GM18867 (cell line): ENCODE measurements at regions not wholly inside any gene's neighbourhood (a gene's known extent, or its start where the extent isn't known, plus 50 kb on each side); places are given as distances from the start of the nearest gene placed in this dataset.
"Not testable (repeated sequence)": the region's sequence is repeated elsewhere in the genome, so short reads cannot be mapped to it uniquely, and the experiment has no call there.

Experiments
- ATAC-seq: cut with Tn5 transposase; IDR thresholded peaks from one replicate; pipeline ENCODE4 v1.9.1; 2021; ENCODE audit warnings: mild to moderate bottlenecking, moderate library complexity; ENCODE audit not compliant: unreplicated experiment

GRCh38 chr3:18988614-18989229 lies 159.6 kb upstream of the KCNH8 start:
- no peak for ATAC-seq

DNA sequence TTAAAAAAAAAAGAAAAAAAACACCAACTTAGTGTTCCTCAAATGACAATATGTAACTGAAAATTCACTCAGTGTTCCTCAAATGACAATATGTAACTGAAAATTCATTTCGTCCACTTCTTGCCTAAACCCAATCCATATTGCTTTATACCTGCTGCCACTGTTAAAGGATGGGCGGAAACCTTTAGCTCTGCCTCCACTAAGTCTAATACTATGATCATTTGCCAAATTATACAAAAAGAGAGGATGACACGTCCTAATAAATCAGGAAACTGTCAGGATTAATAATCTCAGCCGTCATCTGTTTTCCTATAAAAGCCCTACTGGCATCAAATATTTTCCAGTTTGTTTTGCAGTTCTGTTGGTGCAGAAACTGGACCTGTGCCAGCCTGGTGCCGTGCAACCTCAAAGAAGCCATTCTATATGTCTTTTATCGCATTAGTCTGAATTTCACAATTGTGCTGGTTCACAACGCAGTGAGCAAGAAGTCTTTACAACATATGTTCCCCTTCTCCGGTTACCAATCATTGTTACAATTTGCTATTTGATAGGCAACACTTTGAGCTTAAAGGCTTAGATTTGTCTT lies 160.4 kb upstream of the KCNH8 start:
- ATAC-seq, result no peak

- no peak for ATAC-seq
Measured at GRCh38 chr3:18987070-18987469, 161.2 kb upstream of the KCNH8 start.

GRCh38 chr3:18982920-18983319 lies 165.4 kb upstream of the KCNH8 start:
- no peak for ATAC-seq

GRCh38 chr3:18976102-18976501 lies 172.2 kb upstream of the KCNH8 start:
- ATAC-seq, result not testable (repeated sequence)

GRCh38 chr3:18968120-18968519 lies 180.2 kb upstream of the KCNH8 start:
- no peak for ATAC-seq

GRCh38 chr3:18965781-18966180 lies 182.5 kb upstream of the KCNH8 start:
- ATAC-seq, result no peak

GRCh38 chr3:18964640-18965039 lies 183.7 kb upstream of the KCNH8 start:
- no peak for ATAC-seq

GRCh38 chr3:18951333-18951732 lies 197.0 kb upstream of the KCNH8 start:
- no peak for ATAC-seq

DNA sequence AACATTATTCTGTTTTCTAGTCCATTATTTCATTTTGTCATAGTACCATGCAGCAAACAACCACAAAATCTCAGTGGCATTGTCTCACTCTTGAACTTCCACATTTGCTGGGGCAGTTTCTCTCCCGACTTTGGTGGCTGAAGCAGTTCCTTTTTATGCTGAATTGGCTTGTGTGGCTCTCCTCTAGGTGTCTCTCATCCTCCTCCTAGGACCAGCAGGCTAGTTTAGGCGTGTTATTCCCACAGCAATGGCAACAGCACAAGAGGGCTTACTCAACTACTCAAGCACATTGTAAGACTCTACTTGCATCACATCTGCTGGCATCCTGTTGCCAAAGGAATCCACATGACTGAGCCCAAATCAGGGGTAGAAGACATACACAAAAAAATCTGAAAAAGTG lies 201.8 kb upstream of the KCNH8 start:
- ATAC-seq, result no peak

DNA sequence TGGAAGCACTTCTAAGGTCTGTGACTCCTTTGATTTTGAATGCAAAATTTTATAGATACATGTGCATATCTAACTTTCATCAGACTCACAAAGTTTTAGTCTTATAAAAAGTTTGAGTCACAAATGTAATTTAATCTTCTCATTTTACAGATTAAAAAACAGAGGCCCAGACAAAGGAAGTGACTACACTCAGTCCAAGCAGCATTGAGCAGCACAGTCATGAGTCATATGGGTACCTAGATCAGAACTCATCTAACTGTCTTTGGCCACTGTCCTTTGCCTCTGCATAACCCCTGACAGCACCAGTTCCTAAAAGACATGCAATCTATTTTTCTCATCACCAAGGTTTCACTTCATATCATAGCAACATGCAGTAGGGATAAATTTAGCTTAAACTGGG lies 210.7 kb upstream of the KCNH8 start:
- peak; percentile 64 for ATAC-seq

GRCh38 chr3:18919158-18919557 lies 229.2 kb upstream of the KCNH8 start:
- ATAC-seq, result no peak

- ATAC-seq, result no peak
Measured at GRCh38 chr3:18917923-18918322, 230.4 kb upstream of the KCNH8 start.

DNA sequence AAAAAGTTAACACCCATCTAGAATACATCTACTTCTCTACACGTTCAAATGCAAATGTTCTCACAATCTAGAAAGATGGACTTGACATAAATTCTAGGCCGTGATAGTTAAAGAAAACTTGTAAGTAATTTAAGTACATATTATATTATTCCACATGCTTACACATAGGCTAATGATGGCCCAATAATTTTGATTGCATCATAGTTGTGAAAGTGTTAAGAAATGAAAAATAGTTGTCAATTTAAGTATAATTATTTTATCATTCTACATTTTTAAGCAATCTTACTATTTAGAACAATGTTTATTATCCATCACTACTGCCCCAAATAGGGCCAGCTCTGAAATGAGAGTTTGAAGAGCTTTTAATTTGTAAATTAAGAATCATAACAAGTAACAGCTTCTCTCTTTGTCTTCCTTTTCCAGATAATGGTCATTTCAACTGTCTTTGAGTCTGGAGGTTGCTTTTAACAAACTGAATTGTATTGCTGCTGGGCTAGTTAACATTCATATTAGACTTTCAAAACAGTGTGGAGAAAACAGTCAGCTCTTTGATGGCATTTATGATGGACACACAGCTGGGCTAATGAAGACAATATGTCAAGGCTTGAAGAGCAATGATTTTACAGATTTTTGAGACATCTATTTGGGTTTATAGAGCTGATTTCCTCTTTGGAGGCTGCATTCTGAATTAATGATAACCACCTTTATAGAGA lies 246.1 kb upstream of the KCNH8 start:
- ATAC-seq, result no peak

- peak; percentile 15 for ATAC-seq
Measured at GRCh38 chr3:18901571-18901970, 246.7 kb upstream of the KCNH8 start.

GRCh38 chr3:18900994-18901393 lies 247.3 kb upstream of the KCNH8 start:
- ATAC-seq, result peak; percentile 91

GRCh38 chr3:18898911-18899310 lies 249.4 kb upstream of the KCNH8 start:
- no peak for ATAC-seq

DNA sequence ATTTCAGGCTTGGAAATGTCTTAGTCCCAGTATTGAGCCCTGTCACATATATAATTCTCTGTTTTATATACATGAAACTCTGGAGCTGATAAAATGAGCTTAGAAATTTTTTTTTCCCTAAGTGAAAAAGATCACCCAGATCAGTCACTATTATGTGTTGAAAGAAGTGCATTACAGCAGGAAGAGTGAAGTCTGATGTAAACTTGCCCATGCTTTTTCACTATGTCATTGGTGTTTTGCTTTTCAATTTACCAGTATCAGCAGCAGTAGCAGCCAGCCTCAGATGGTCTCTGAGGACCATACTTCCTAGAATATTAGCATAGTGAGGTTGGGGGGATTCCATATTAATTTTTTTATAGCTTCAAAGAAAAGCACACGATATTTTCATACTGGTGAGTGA lies 255.6 kb upstream of the KCNH8 start:
- no peak for ATAC-seq

GRCh38 chr3:18892047-18892446 lies 256.3 kb upstream of the KCNH8 start:
- ATAC-seq, result no peak

DNA sequence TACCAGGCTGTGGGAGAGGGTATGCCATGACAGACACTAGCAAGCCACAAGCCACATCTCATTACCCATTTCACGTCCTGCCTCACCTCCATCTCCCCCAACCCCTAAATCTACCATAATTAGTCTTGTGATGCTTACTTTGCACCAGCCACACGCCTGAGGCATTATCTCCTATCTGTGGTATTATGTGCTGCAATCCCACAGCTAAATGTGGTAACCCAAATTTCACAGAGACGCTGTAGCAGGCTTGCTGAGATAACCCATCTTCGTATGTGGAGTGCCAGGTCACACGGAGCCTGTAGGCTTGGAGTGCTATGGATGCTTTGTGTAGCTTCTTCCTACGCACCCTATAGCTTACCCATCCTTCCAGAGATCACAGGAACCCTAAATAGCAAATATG lies 256.7 kb upstream of the KCNH8 start:
- no peak for ATAC-seq

GRCh38 chr3:18890449-18890848 lies 257.9 kb upstream of the KCNH8 start:
- ATAC-seq, result no peak

DNA sequence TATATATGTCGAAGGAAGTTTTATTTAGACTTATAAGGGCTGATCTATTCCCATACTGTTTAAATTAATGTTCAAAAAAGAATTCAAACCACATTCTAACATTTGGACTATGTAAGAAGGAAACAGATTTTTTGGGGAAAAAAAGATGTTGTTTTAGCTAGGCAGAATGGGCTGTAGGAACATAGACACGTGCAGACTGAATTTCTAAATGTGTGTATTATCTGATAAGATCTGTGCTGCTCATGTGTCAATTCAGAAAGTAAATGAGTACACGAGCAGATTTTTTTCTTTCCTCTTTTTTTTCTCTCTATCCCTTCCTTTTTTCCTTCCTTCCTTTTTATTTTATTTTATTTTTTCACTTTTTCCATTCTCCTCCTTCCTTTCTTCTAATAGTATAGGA lies 259.5 kb upstream of the KCNH8 start:
- ATAC-seq, result no peak
